Stimulated activated memory B cell treated with anti-CD40 and anti-IgM and Interleukin-4, amounts not matched to agents 10 μg/mL and 1 μg/mL and 100 μg/mL, for 72 hours (primary cell): ENCODE measurements at regions not wholly inside any gene's neighbourhood (a gene's known extent, or its start where the extent isn't known, plus 50 kb on each side); places are given as distances from the start of the nearest gene placed in this dataset.

ENCODE experiments used
- ATAC-seq: fragments of 150-1000 bp; cut with Tn5 transposase; 2 replicates; pipeline ENCODE4 v1.10.0; 2021
- H3K27ac Mint-ChIP-seq: one replicate; pipeline ENCODE4 v1.8.0; 2022; ENCODE audit warnings: mild to moderate bottlenecking, mixed read lengths
- H3K27me3 Mint-ChIP-seq: one replicate; pipeline ENCODE4 v1.8.0; 2022; ENCODE audit warnings: mixed read lengths
- H3K36me3 Mint-ChIP-seq: one replicate; pipeline ENCODE4 v1.8.0; 2022; ENCODE audit warnings: mixed read lengths
- H3K4me1 Mint-ChIP-seq: one replicate; pipeline ENCODE4 v1.8.0; 2022; ENCODE audit warnings: mixed read lengths
- H3K4me3 Mint-ChIP-seq: one replicate; pipeline ENCODE4 v1.8.0; 2022; ENCODE audit warnings: mild to moderate bottlenecking, moderate library complexity, mixed read lengths
- H3K9me3 Mint-ChIP-seq: one replicate; pipeline ENCODE4 v1.8.0; 2022; ENCODE audit warnings: mixed read lengths

- Mint-ChIP-seq H3K9me3 (no peaks in the 10 kb centered on the region), H3K36me3 (no peaks in the 10 kb centered on the region), H3K27ac (no peak overlapping the region), H3K4me1 (no peaks in the 10 kb centered on the region), H3K4me3 (no peak overlapping the region), H3K27me3 (peaks cover 18% of the 10 kb centered on the region)
- ATAC-seq, result no peak
Observed at GRCh38 chr3:13222891-13223573, 149.8 kb upstream of the IQSEC1 start.

GRCh38 chr3:13222131-13222530 is 148.9 kb upstream of the IQSEC1 start:
- H3K4me3 Mint-ChIP-seq, result no peak overlapping the region
- no peaks in the 10 kb centered on the region for H3K9me3 Mint-ChIP-seq
- H3K4me1 Mint-ChIP-seq, result no peaks in the 10 kb centered on the region
- H3K36me3 Mint-ChIP-seq, result no peaks in the 10 kb centered on the region
- H3K27me3 Mint-ChIP-seq, result peaks cover 23% of the 10 kb centered on the region
- no peak overlapping the region for H3K27ac Mint-ChIP-seq
- no peak for ATAC-seq

GRCh38 chr3:13221491-13222061 is 148.3 kb upstream of the IQSEC1 start:
- no peak overlapping the region for H3K4me3 Mint-ChIP-seq
- H3K27ac Mint-ChIP-seq, result no peak overlapping the region
- H3K4me1 Mint-ChIP-seq, result no peaks in the 10 kb centered on the region
- ATAC-seq, result no peak
- H3K36me3 Mint-ChIP-seq, result no peaks in the 10 kb centered on the region
- H3K9me3 Mint-ChIP-seq, result no peaks in the 10 kb centered on the region
- H3K27me3 Mint-ChIP-seq, result peaks cover 28% of the 10 kb centered on the region

- Mint-ChIP-seq H3K36me3 (no peaks in the 10 kb centered on the region), H3K27ac (no peak overlapping the region), H3K9me3 (no peaks in the 10 kb centered on the region), H3K27me3 (peaks cover 34% of the 10 kb centered on the region), H3K4me1 (no peaks in the 10 kb centered on the region), H3K4me3 (no peak overlapping the region)
- ATAC-seq, result no peak
Observed at GRCh38 chr3:13220991-13221390, 147.8 kb upstream of the IQSEC1 start.

- no peaks in the 10 kb centered on the region for H3K9me3 Mint-ChIP-seq
- no peaks in the 10 kb centered on the region for H3K4me1 Mint-ChIP-seq
- no peaks in the 10 kb centered on the region for H3K36me3 Mint-ChIP-seq
- no peak overlapping the region for H3K27ac Mint-ChIP-seq
- no peak overlapping the region for H3K4me3 Mint-ChIP-seq
- peaks cover 43% of the 10 kb centered on the region for H3K27me3 Mint-ChIP-seq
- no peak for ATAC-seq
Observed at GRCh38 chr3:13219902-13220296, 146.7 kb upstream of the IQSEC1 start.

GRCh38 chr3:13219077-13219901 is 146.1 kb upstream of the IQSEC1 start:
- H3K36me3 Mint-ChIP-seq, result no peaks in the 10 kb centered on the region
- ATAC-seq, result no peak
- H3K27me3 Mint-ChIP-seq, result peaks cover 49% of the 10 kb centered on the region
- H3K4me1 Mint-ChIP-seq, result no peaks in the 10 kb centered on the region
- H3K27ac Mint-ChIP-seq, result no peak overlapping the region
- H3K9me3 Mint-ChIP-seq, result no peaks in the 10 kb centered on the region
- no peak overlapping the region for H3K4me3 Mint-ChIP-seq

GRCh38 chr3:13218541-13218908 is 145.3 kb upstream of the IQSEC1 start:
- H3K36me3 Mint-ChIP-seq, result no peaks in the 10 kb centered on the region
- ATAC-seq, result no peak
- no peak overlapping the region for H3K4me3 Mint-ChIP-seq
- H3K27me3 Mint-ChIP-seq, result peaks cover 53% of the 10 kb centered on the region
- no peaks in the 10 kb centered on the region for H3K4me1 Mint-ChIP-seq
- no peaks in the 10 kb centered on the region for H3K9me3 Mint-ChIP-seq
- no peak overlapping the region for H3K27ac Mint-ChIP-seq

GRCh38 chr3:13217736-13218540 is 144.7 kb upstream of the IQSEC1 start:
- Mint-ChIP-seq H3K4me1 (no peaks in the 10 kb centered on the region), H3K27me3 (peaks cover 47% of the 10 kb centered on the region), H3K4me3 (no peak overlapping the region), H3K27ac (no peak overlapping the region), H3K9me3 (no peaks in the 10 kb centered on the region), H3K36me3 (no peaks in the 10 kb centered on the region)
- no peak for ATAC-seq

- Mint-ChIP-seq H3K27ac (no peak overlapping the region), H3K36me3 (no peaks in the 10 kb centered on the region), H3K4me1 (no peaks in the 10 kb centered on the region), H3K27me3 (peaks cover 40% of the 10 kb centered on the region), H3K4me3 (no peak overlapping the region), H3K9me3 (no peaks in the 10 kb centered on the region)
- ATAC-seq, result no peak
Observed at GRCh38 chr3:13217253-13217652, 144.0 kb upstream of the IQSEC1 start.

- Mint-ChIP-seq H3K4me3 (no peak overlapping the region), H3K27ac (no peak overlapping the region), H3K27me3 (peaks cover 50% of the 10 kb centered on the region), H3K9me3 (no peaks in the 10 kb centered on the region), H3K4me1 (no peaks in the 10 kb centered on the region), H3K36me3 (no peaks in the 10 kb centered on the region)
- ATAC-seq, result no peak
Observed at GRCh38 chr3:13215940-13216546, 142.8 kb upstream of the IQSEC1 start.

GRCh38 chr3:13214847-13215472 is 141.7 kb upstream of the IQSEC1 start:
- Mint-ChIP-seq H3K27ac (no peak overlapping the region), H3K4me3 (no peak overlapping the region), H3K4me1 (no peaks in the 10 kb centered on the region)

GRCh38 chr3:13213911-13214846 is 140.9 kb upstream of the IQSEC1 start:
- ATAC-seq, result no peak
- H3K4me3 Mint-ChIP-seq, result no peak overlapping the region
- H3K27me3 Mint-ChIP-seq, result peaks cover 63% of the 10 kb centered on the region
- H3K9me3 Mint-ChIP-seq, result no peaks in the 10 kb centered on the region
- no peaks in the 10 kb centered on the region for H3K4me1 Mint-ChIP-seq
- H3K36me3 Mint-ChIP-seq, result no peaks in the 10 kb centered on the region
- no peak overlapping the region for H3K27ac Mint-ChIP-seq

More at GRCh38 chr3:13214847-13215472, 141.7 kb upstream of the IQSEC1 start:
- H3K9me3 Mint-ChIP-seq, result no peaks in the 10 kb centered on the region
- peaks cover 56% of the 10 kb centered on the region for H3K27me3 Mint-ChIP-seq
- no peak for ATAC-seq
- no peaks in the 10 kb centered on the region for H3K36me3 Mint-ChIP-seq

GRCh38 chr3:13213490-13213889 is 140.3 kb upstream of the IQSEC1 start:
- no peak for ATAC-seq
- Mint-ChIP-seq H3K36me3 (no peaks in the 10 kb centered on the region), H3K4me1 (no peaks in the 10 kb centered on the region), H3K9me3 (no peaks in the 10 kb centered on the region), H3K4me3 (no peak overlapping the region), H3K27ac (no peak overlapping the region), H3K27me3 (peaks cover 70% of the 10 kb centered on the region)
